ENCODE measurements at regions not wholly inside any gene's neighbourhood (a gene's known extent, or its start where the extent isn't known, plus 50 kb on each side); places are given as distances from the start of the nearest gene placed in this dataset.
A peak's percentile ranks its signal among the peaks of the same experiment; 100 is the strongest.

- DNase-seq: no peak
These were observed 58.4 kb downstream of the HMHB1 start for GRCh38 chr5:143870362-143870761.

GRCh38 chr5:143870871-143871632 lies 59.1 kb downstream of the HMHB1 start:
- DNase-seq: no peak

DNA sequence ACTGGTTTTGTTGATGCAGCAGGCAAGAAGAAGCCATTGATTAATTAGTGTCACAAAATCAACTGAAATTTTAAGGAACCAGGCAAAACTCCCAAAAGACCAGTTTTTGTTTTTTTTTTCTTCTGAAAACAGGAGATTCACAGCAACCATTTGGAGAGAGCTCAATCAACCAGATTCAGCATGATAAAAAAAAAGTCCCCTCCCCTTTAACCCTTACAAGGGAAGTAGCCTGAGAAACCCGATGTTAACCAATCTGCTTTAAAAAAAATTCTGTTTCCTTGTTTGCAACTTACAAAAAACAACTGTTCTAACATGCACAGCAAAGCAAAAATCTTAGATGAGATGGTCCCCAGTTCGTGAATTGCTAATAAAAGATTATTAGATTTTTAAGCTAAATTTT lies 59.7 kb downstream of the HMHB1 start:
- no peak for DNase-seq

DNA sequence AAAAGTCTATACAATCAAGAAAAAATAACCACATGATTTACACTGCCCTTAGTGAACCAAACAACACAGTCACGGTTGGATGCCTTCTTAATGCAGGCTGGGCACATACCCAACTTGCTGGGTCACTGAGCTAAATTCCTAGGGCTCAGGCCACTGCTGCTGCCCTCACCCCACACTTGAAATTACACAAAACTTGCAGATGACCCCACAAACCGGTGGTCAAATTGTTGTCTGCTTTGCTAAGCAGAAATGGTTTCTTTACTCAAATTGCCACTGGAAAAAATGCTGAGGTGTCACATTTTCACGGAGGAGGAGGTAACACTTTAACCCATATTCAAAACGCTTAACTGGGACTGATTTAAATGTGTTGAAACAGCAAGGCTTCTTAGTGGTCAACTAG lies 62.4 kb downstream of the HMHB1 start:
- DNase-seq: no peak

DNA sequence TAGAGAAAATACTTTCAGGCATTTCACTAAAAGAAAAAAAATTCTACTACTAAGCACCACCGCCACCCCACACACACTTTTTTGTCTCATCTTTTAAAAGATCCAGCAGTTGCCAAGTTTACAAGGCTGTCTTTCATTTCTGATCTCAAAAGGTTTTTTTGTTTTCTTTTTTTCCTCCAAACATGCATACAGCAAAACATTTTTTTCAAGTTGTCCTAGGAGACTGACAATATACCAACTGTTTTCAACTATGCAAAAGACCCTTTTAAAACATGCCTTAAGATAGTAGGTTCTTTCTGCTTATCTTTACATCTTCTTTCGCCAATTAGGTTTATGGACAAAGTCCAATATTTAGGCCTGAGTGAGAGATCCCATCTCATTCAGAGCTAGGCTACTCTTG lies 65.2 kb downstream of the HMHB1 start:
- DNase-seq: no peak

GRCh38 chr5:143878430-143878829 lies 66.5 kb downstream of the HMHB1 start:
- DNase-seq: no peak

GRCh38 chr5:143879646-143880045 lies 67.7 kb downstream of the HMHB1 start:
- DNase-seq: no peak

- DNase-seq: no peak
These were observed 68.2 kb downstream of the HMHB1 start for GRCh38 chr5:143880178-143880577.

GRCh38 chr5:143882520-143882919 lies 70.6 kb downstream of the HMHB1 start:
- no peak for DNase-seq

DNA sequence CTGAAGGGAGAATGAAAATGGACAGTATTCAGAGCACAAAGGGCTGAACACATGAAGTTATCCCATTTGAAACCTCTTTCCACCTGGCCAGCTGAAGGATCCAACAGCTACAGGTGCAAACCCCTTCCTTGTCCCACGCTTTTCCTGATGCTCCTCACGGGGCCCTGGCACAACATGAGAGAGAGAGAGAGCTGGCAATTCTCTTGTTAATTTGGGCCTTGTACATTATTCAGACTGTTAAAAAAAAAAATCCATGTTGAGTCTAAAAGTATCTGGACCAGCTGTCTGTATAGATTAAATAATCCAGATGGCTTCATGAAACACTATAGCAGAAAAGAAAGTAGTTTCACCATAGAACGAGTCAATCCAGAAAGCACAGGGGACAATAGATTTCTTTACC lies 74.1 kb downstream of the HMHB1 start:
- peak; percentile 55 for DNase-seq

- DNase-seq: peak; percentile 91
These were observed 75.0 kb downstream of the HMHB1 start for GRCh38 chr5:143886651-143887638.

- no peak for DNase-seq
These were observed 76.1 kb downstream of the HMHB1 start for GRCh38 chr5:143887903-143888665.

DNA sequence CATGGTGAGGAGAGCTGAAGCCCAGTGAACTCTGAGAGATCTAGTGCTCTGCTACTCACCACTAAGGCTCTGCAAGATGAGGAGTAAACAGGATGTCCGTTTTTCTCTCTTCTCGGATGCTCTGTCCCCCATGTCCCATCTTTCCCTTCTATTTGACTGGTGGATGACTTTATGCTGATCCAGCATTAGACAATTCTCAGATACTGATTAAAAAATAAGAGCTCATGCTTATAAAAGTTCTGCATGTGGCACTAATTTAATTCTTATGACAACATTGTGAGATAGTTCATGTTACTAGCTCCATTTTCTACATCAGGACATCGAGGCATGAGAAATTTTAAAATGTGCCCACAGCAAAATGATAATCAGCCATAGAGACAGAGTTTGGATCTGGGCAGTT lies 77.0 kb downstream of the HMHB1 start:
- DNase-seq: no peak

- DNase-seq: peak; percentile 47
These were observed 78.0 kb downstream of the HMHB1 start for GRCh38 chr5:143889986-143890385.

GRCh38 chr5:143890487-143890886 lies 78.5 kb downstream of the HMHB1 start:
- DNase-seq: peak; percentile 47

DNA sequence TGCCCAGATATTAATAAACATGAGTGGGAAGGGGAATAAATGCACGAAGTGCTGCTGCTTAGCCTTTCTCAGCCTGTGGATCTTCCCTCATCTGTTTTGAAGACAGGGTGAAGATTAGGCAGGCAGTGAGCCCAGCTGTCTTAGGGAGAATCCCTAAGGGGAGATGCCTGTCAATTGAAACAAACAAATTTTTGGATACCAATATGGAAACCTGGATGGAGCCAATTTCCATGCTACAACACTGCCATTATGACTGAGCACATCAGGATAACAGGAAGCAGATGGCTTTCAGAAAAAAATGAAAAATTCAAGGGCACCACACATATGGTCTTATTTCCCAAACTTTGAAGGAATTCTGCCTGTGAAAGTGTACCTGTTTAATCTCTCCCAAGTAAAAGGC lies 80.3 kb downstream of the HMHB1 start:
- DNase-seq: peak; percentile 61

- DNase-seq: no peak
These were observed 80.9 kb downstream of the HMHB1 start for GRCh38 chr5:143892908-143893307.

- DNase-seq: no peak
These were observed 81.7 kb downstream of the HMHB1 start for GRCh38 chr5:143893638-143894037.

GRCh38 chr5:143896516-143896915 lies 84.6 kb downstream of the HMHB1 start:
- no peak for DNase-seq

- no peak for DNase-seq
These were observed 85.0 kb downstream of the HMHB1 start for GRCh38 chr5:143896966-143897365.

DNA sequence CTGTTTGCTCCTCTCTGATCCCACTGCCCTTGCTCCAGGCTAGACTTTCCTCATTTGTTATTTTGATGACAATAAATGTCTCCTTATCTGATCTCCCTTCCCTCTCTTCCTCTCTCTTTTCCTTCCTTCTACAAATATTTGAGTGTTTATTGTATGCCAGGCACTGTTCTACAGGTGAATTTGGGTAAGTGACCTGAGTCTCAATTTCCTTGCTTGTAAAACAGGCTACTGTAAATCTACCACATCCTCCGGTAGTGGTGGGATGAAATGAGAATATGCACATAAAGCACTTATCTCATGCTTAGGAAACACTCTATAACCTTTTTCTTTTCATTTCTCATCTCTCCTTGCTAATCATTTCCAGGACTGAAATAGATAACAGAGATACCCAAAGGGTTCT lies 86.4 kb downstream of the HMHB1 start:
- DNase-seq: no peak

GRCh38 chr5:143898916-143899591 lies 87.1 kb downstream of the HMHB1 start:
- DNase-seq: no peak

GRCh38 chr5:143908959-143909358 lies 97.0 kb downstream of the HMHB1 start:
- DNase-seq: no peak

Measured in NCI-H1694 treated with DMSO at 0.1 percent for 48 hours (cell line).